ENCODE measurements at regions not wholly inside any gene's neighbourhood (a gene's known extent, or its start where the extent isn't known, plus 50 kb on each side); places are given as distances from the start of the nearest gene placed in this dataset.
"Not testable (repeated sequence)": the region's sequence is repeated elsewhere in the genome, so short reads cannot be mapped to it uniquely, and the experiment has no call there.

GRCh38 chr14:106719880-106720279 lies 1193.5 kb downstream of the TMEM121 start:
- H3K27me3 ChIP-seq; H3K27ac ChIP-seq; H3K4me1 ChIP-seq; DNase-seq; H3K36me3 ChIP-seq; H3K4me3 ChIP-seq; intact Hi-C loops (cut with DNase I; ENCODE audit: low total_unique reads); H3K9me3 ChIP-seq: not testable (repeated sequence)

- H3K9me3 ChIP-seq; H3K27me3 ChIP-seq; intact Hi-C loops (cut with DNase I; ENCODE audit: low total_unique reads); H3K27ac ChIP-seq; H3K4me1 ChIP-seq; H3K36me3 ChIP-seq; DNase-seq; H3K4me3 ChIP-seq: not testable (repeated sequence)
Measured at GRCh38 chr14:106721926-106722325, 1195.5 kb downstream of the TMEM121 start.

- H3K27ac ChIP-seq; H3K27me3 ChIP-seq; intact Hi-C loops (cut with DNase I; ENCODE audit: low total_unique reads); H3K36me3 ChIP-seq; H3K4me1 ChIP-seq; DNase-seq; H3K9me3 ChIP-seq; H3K4me3 ChIP-seq: not testable (repeated sequence)
Measured at GRCh38 chr14:106722813-106723687, 1196.7 kb downstream of the TMEM121 start.

- H3K27ac ChIP-seq; H3K4me1 ChIP-seq; H3K9me3 ChIP-seq; H3K36me3 ChIP-seq; H3K4me3 ChIP-seq; DNase-seq; H3K27me3 ChIP-seq; intact Hi-C loops (cut with DNase I; ENCODE audit: low total_unique reads): not testable (repeated sequence)
Measured at GRCh38 chr14:106727962-106728361, 1201.6 kb downstream of the TMEM121 start.

GRCh38 chr14:106728611-106729010 lies 1202.2 kb downstream of the TMEM121 start:
- Histone ChIP-seq H3K9me3 (no peaks in the 10 kb centered on the region), H3K4me3 (no peak overlapping the region), H3K36me3 (no peaks in the 10 kb centered on the region), H3K4me1 (no peaks in the 10 kb centered on the region), H3K27me3 (no peaks in the 10 kb centered on the region), H3K27ac (no peak overlapping the region)
- no peak for DNase-seq
- no peak for TF ChIP-seq CTCF (IDR thresholded peaks at IDR 0.05)
- no peak for TF ChIP-seq POLR2A (IDR thresholded peaks at IDR 0.05)
- intact Hi-C loops (cut with DNase I; ENCODE audit: low total_unique reads): no loop called here

GRCh38 chr14:106729551-106729950 lies 1203.2 kb downstream of the TMEM121 start:
- intact Hi-C loops (cut with DNase I; ENCODE audit: low total_unique reads): no loop called here
- DNase-seq: no peak
- no peak for TF ChIP-seq POLR2A (IDR thresholded peaks at IDR 0.05)
- TF ChIP-seq CTCF (IDR thresholded peaks at IDR 0.05): no peak
- H3K4me3 ChIP-seq: no peak overlapping the region
- H3K36me3 ChIP-seq: no peaks in the 10 kb centered on the region
- H3K27me3 ChIP-seq: no peaks in the 10 kb centered on the region
- H3K27ac ChIP-seq: no peak overlapping the region
- H3K9me3 ChIP-seq: no peaks in the 10 kb centered on the region
- H3K4me1 ChIP-seq: no peaks in the 10 kb centered on the region

- H3K9me3 ChIP-seq: no peaks in the 10 kb centered on the region
- intact Hi-C loops (cut with DNase I; ENCODE audit: low total_unique reads): no loop called here
- H3K36me3 ChIP-seq: no peaks in the 10 kb centered on the region
- no peaks in the 10 kb centered on the region for H3K4me1 ChIP-seq
- DNase-seq: no peak
- no peak for TF ChIP-seq CTCF (IDR thresholded peaks at IDR 0.05)
- TF ChIP-seq POLR2A (IDR thresholded peaks at IDR 0.05): no peak
- H3K27me3 ChIP-seq: no peaks in the 10 kb centered on the region
- no peak overlapping the region for H3K4me3 ChIP-seq
- H3K27ac ChIP-seq: no peak overlapping the region
Measured at GRCh38 chr14:106733771-106734170, 1207.4 kb downstream of the TMEM121 start.
